ENCODE measurements at regions not wholly inside any gene's neighbourhood (a gene's known extent, or its start where the extent isn't known, plus 50 kb on each side); places are given as distances from the start of the nearest gene placed in this dataset.

- TF ChIP-seq, protein P1, sequence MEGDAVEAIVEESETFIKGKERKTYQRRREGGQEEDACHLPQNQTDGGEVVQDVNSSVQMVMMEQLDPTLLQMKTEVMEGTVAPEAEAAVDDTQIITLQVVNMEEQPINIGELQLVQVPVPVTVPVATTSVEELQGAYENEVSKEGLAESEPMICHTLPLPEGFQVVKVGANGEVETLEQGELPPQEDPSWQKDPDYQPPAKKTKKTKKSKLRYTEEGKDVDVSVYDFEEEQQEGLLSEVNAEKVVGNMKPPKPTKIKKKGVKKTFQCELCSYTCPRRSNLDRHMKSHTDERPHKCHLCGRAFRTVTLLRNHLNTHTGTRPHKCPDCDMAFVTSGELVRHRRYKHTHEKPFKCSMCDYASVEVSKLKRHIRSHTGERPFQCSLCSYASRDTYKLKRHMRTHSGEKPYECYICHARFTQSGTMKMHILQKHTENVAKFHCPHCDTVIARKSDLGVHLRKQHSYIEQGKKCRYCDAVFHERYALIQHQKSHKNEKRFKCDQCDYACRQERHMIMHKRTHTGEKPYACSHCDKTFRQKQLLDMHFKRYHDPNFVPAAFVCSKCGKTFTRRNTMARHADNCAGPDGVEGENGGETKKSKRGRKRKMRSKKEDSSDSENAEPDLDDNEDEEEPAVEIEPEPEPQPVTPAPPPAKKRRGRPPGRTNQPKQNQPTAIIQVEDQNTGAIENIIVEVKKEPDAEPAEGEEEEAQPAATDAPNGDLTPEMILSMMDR (IDR thresholded peaks at IDR 0.05), result no peak
- WGBS, 3 donors, result 74 to 87% (median 76%) methylated on average over 3 of the region's 3 CpGs
- intact Hi-C loops (cut with DNase I), result no loop called here
- Histone ChIP-seq H3K9me3 (no peaks in the 10 kb centered on the region), H3K27me3 (ENCODE audit: insufficient read depth in 3 of 3, low read length in 2 of 3) (no peaks in the 10 kb centered on the region), H3K4me1 (no peaks in the 10 kb centered on the region), H3K36me3 (ENCODE audit: insufficient read depth in 1 of 2, low read depth in 1 of 2) (no peaks in the 10 kb centered on the region), H3K4me3 (no peak overlapping the region), H3K27ac (no peak overlapping the region)
- no peak for ATAC-seq
- DNase-seq, result no peak
Measured at GRCh38 chr13:72230131-72230530, 363.1 kb upstream of the DACH1 start.

- Histone ChIP-seq H3K4me1 (no peaks in the 10 kb centered on the region), H3K4me3 (no peak overlapping the region), H3K27ac (no peak overlapping the region), H3K27me3 (ENCODE audit: insufficient read depth in 3 of 3, low read length in 2 of 3) (no peaks in the 10 kb centered on the region), H3K9me3 (no peaks in the 10 kb centered on the region), H3K36me3 (ENCODE audit: insufficient read depth in 1 of 2, low read depth in 1 of 2) (no peaks in the 10 kb centered on the region)
- DNase-seq (no peak), ATAC-seq (no peak)
- TF ChIP-seq, protein P1 (IDR thresholded peaks at IDR 0.05), result no peak
- intact Hi-C loops (cut with DNase I), result no loop called here
Measured at GRCh38 chr13:72229067-72229466, 362.1 kb upstream of the DACH1 start.

- TF ChIP-seq, protein P1 (IDR thresholded peaks at IDR 0.05), result peak; percentile 11
- DNase-seq (peak in 1 of 2 donors; percentile 15), ATAC-seq (no peak)
- H3K36me3 ChIP-seq (ENCODE audit: insufficient read depth in 1 of 2, low read depth in 1 of 2), result no peaks in the 10 kb centered on the region
- no peaks in the 10 kb centered on the region for H3K4me1 ChIP-seq
- H3K27me3 ChIP-seq (ENCODE audit: insufficient read depth in 3 of 3, low read length in 2 of 3), result no peaks in the 10 kb centered on the region
- no peaks in the 10 kb centered on the region for H3K9me3 ChIP-seq
- H3K4me3 ChIP-seq, result no peak overlapping the region
- H3K27ac ChIP-seq, result no peak overlapping the region
- intact Hi-C loops (cut with DNase I), result no loop called here
- WGBS, 3 donors, result 49 to 59% (median 55%) methylated on average over 8 to 9 of the region's 9 CpGs
Measured at GRCh38 chr13:72221276-72221962, 354.4 kb upstream of the DACH1 start.

GRCh38 chr13:72218966-72219365 lies 352.0 kb upstream of the DACH1 start:
- WGBS, 3 donors, result 64 to 66% (median 65%) methylated on average over 2 of the region's 2 CpGs
- Histone ChIP-seq H3K9me3 (no peaks in the 10 kb centered on the region), H3K4me3 (no peak overlapping the region), H3K27me3 (ENCODE audit: insufficient read depth in 3 of 3, low read length in 2 of 3) (no peaks in the 10 kb centered on the region), H3K4me1 (no peaks in the 10 kb centered on the region), H3K36me3 (ENCODE audit: insufficient read depth in 1 of 2, low read depth in 1 of 2) (no peaks in the 10 kb centered on the region), H3K27ac (no peak overlapping the region)
- ATAC-seq (no peak), DNase-seq (no peak)
- intact Hi-C loops (cut with DNase I), result no loop called here
- TF ChIP-seq, protein P1 (IDR thresholded peaks at IDR 0.05), result no peak

- H3K27me3 ChIP-seq (ENCODE audit: insufficient read depth in 3 of 3, low read length in 2 of 3), result no peaks in the 10 kb centered on the region
- no peak overlapping the region for H3K4me3 ChIP-seq
- ATAC-seq, result no peak
- no peaks in the 10 kb centered on the region for H3K4me1 ChIP-seq
- 66 to 77% (median 76%) methylated on average over 2 of the region's 2 CpGs for WGBS, 3 donors
- intact Hi-C loops (cut with DNase I), result no loop called here
- TF ChIP-seq, protein P1 (IDR thresholded peaks at IDR 0.05), result no peak
- no peak overlapping the region for H3K27ac ChIP-seq
- H3K36me3 ChIP-seq (ENCODE audit: insufficient read depth in 1 of 2, low read depth in 1 of 2), result no peaks in the 10 kb centered on the region
- no peaks in the 10 kb centered on the region for H3K9me3 ChIP-seq
- no peak for DNase-seq
Measured at GRCh38 chr13:72217142-72217541, 350.1 kb upstream of the DACH1 start.

Data from psoas muscle (tissue), 7 donors.